Uterus (tissue), 3 donors: ENCODE measurements at regions not wholly inside any gene's neighbourhood (a gene's known extent, or its start where the extent isn't known, plus 50 kb on each side); places are given as distances from the start of the nearest gene placed in this dataset.

ENCODE experiments used
- DNase-seq, 2 donors: peaks; one replicate each; pipeline ENCODE4 v3.0.0-alpha.2; 2019 to 2020
- H3K27ac ChIP-seq, 2 donors: fragments of 200-600 bp; sonication (generic); 1 replicate in 1 of 2; 2 replicates in 1 of 2; pipeline ENCODE4 v1.5.1; 2016 to 2018
- H3K27me3 ChIP-seq, 2 donors: fragments of 200-600 bp; sonication (generic); one replicate each; pipeline ENCODE4 v1.5.1; 2018 to 2019; ENCODE audit warnings: control low read depth in 1 of 2
- H3K36me3 ChIP-seq, 2 donors: fragments of 200-600 bp; sonication (generic); one replicate each; pipeline ENCODE4 v1.5.1; 2019; ENCODE audit warnings: control low read depth in 1 of 2
- H3K4me1 ChIP-seq, 2 donors: fragments of 200-600 bp; sonication (generic); one replicate each; pipeline ENCODE4 v1.5.1; 2018 to 2019; ENCODE audit warnings: control low read depth in 1 of 2
- H3K4me3 ChIP-seq, 2 donors: fragments of 200-600 bp; sonication (generic); 1 replicate in 1 of 2; 2 replicates in 1 of 2; pipeline ENCODE4 v1.5.1; 2018 to 2019; ENCODE audit warnings: mild to moderate bottlenecking in 1 of 2
- H3K9me3 ChIP-seq, 2 donors: fragments of 200-600 bp; sonication (generic); one replicate each; pipeline ENCODE4 v1.5.1; 2019; ENCODE audit warnings: control low read depth in 1 of 2
- CTCF ChIP-seq, 4 experiments: fragments of 200-600 bp in 2 of 4; fragments of 450-650 bp in 2 of 4; sonication (generic) in 2 of 4; IDR thresholded peaks; one replicate each; pipeline ENCODE4 v1.5.1; 2016 to 2019; ENCODE audit warnings: antibody characterized with exemption in 4 of 4, mild to moderate bottlenecking in 2 of 4, moderate library complexity in 1 of 4
- POLR2A ChIP-seq, 2 donors: fragments of 450-650 bp; IDR thresholded peaks; one replicate each; pipeline ENCODE4 v1.6.1; 2016; ENCODE audit warnings: antibody characterized with exemption in 2 of 2, mild to moderate bottlenecking in 1 of 2, moderate library complexity in 1 of 2
- intact Hi-C: fragments of 100-400 bp; cut with DNase I; formaldehyde crosslinking; loops from one replicate; pipeline ENCODE4 v1.15.1; 2023; ENCODE audit warnings: low total_unique reads
- donor health status: DM: yes; HTN: yes; CAD: no.

GRCh38 chr4:123568936-123569335, 172.3 kb downstream of the SPRY1 start:
- DNase-seq: no peak
- Histone ChIP-seq H3K27me3 (no peaks in the 10 kb centered on the region), H3K4me3 (no peak overlapping the region), H3K9me3 (peaks cover 0 to 4% of the 10 kb centered on the region in 2 donors), H3K27ac (no peak overlapping the region), H3K36me3 (no peaks in the 10 kb centered on the region), H3K4me1 (no peaks in the 10 kb centered on the region)
- TF ChIP-seq CTCF (IDR thresholded peaks at IDR 0.05) (no peak), POLR2A (IDR thresholded peaks at IDR 0.05) (no peak)
- intact Hi-C loops: no loop called here

- intact Hi-C loops: no loop called here
- Histone ChIP-seq H3K9me3 (peaks cover 0 to 4% of the 10 kb centered on the region in 2 donors), H3K27ac (no peak overlapping the region), H3K4me3 (no peak overlapping the region), H3K36me3 (no peaks in the 10 kb centered on the region), H3K27me3 (no peaks in the 10 kb centered on the region), H3K4me1 (no peaks in the 10 kb centered on the region)
- DNase-seq: no peak
- TF ChIP-seq POLR2A (IDR thresholded peaks at IDR 0.05) (no peak), CTCF (IDR thresholded peaks at IDR 0.05) (no peak)
Measured at GRCh38 chr4:123569541-123569940, 172.9 kb downstream of the SPRY1 start.

- no peaks in the 10 kb centered on the region for H3K9me3 ChIP-seq
- no peak overlapping the region for H3K4me3 ChIP-seq
- DNase-seq: no peak
- no peak for TF ChIP-seq POLR2A (IDR thresholded peaks at IDR 0.05)
- no peak overlapping the region for H3K27ac ChIP-seq
- no peaks in the 10 kb centered on the region for H3K36me3 ChIP-seq
- no peaks in the 10 kb centered on the region for H3K4me1 ChIP-seq
- no peaks in the 10 kb centered on the region for H3K27me3 ChIP-seq
- intact Hi-C loops: no loop called here
Measured at GRCh38 chr4:123573866-123574508, 177.4 kb downstream of the SPRY1 start.

- Histone ChIP-seq H3K9me3 (no peaks in the 10 kb centered on the region), H3K4me3 (no peak overlapping the region), H3K36me3 (no peaks in the 10 kb centered on the region), H3K27ac (no peak overlapping the region), H3K27me3 (no peaks in the 10 kb centered on the region), H3K4me1 (no peaks in the 10 kb centered on the region)
- intact Hi-C loops: no loop called here
- no peak for DNase-seq
- TF ChIP-seq POLR2A (IDR thresholded peaks at IDR 0.05): no peak
- TF ChIP-seq CTCF (IDR thresholded peaks at IDR 0.05): no peak
Measured at GRCh38 chr4:123575291-123575690, 178.7 kb downstream of the SPRY1 start.

GRCh38 chr4:123577225-123577906, 180.8 kb downstream of the SPRY1 start:
- no peak for DNase-seq
- no peak overlapping the region for H3K4me3 ChIP-seq
- H3K27me3 ChIP-seq: no peaks in the 10 kb centered on the region
- H3K9me3 ChIP-seq: no peaks in the 10 kb centered on the region
- no peaks in the 10 kb centered on the region for H3K36me3 ChIP-seq
- no peaks in the 10 kb centered on the region for H3K4me1 ChIP-seq
- H3K27ac ChIP-seq: no peak overlapping the region
- intact Hi-C loops: no loop called here
- no peak for TF ChIP-seq POLR2A (IDR thresholded peaks at IDR 0.05)
- no peak for TF ChIP-seq CTCF (IDR thresholded peaks at IDR 0.05)
